Upper lobe of left lung (tissue), 4 donors: ENCODE measurements at regions not wholly inside any gene's neighbourhood (a gene's known extent, or its start where the extent isn't known, plus 50 kb on each side); places are given as distances from the start of the nearest gene placed in this dataset.

Experiments
- EP300 ChIP-seq, 4 donors: sonication (generic); formaldehyde crosslinking; IDR thresholded peaks; one replicate each; pipeline ENCODE4 v1.5.1; 2017; ENCODE audit warnings: antibody characterized with exemption in 4 of 4, control low read depth in 2 of 4
- POLR2A ChIP-seq, 4 donors: fragments of 450-650 bp; IDR thresholded peaks; one replicate each; pipeline ENCODE4 v1.5.1; 2016 to 2017; ENCODE audit warnings: antibody characterized with exemption in 4 of 4, mild to moderate bottlenecking in 2 of 4
- POLR2AphosphoS5 ChIP-seq, 2 donors: sonication (generic); formaldehyde crosslinking; IDR thresholded peaks; one replicate each; pipeline ENCODE4 v1.5.1; 2017; ENCODE audit warnings: antibody characterized with exemption in 2 of 2
- TF ChIP-seq, protein P1 (sequence below), 6 experiments: fragments of 450-650 bp in 4 of 6; fragments of 200-600 bp in 2 of 6; sonication (generic) in 2 of 6; IDR thresholded peaks; one replicate each; pipeline ENCODE4 v1.5.1; 2016 to 2019; ENCODE audit warnings: antibody characterized with exemption in 6 of 6

DNA sequence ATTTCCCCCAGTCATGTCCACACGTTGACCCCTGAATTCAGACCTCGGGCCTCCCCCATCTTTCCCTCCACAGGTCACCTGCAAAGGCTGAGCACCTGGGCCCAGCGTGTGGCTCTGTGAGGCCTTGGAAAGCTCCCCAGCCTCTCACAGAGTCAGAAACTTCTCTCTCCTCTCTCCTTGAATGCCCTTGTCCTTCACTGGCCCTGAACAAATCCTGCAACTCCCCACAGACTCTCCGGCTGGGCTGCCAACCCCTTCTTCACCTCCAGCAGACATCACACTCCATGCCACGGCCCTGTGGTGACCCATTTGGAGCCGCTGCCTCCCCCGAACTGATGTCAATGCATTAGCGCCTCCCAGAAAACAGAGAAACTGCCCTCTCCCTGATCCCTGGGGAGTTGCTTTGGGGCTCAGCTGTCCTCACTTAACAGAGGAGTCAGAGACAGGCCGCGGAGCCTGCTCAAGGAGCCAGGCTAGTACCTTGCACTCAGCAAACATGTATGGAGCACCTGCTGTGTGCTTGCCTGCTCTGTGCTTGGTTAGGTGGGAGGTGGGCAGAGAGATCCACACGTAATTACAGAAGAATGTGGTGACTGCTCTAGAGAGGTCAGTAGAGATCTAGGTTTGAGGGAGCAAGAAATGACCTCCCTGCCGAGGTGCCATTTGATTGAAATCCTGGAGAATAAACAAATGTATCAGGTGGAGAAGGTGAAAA, 99.2 kb upstream of the PWP1 start:
- TF ChIP-seq POLR2AphosphoS5 (IDR thresholded peaks at IDR 0.05) (no peak), POLR2A (IDR thresholded peaks at IDR 0.05) (no peak), EP300 (IDR thresholded peaks at IDR 0.05) (no peak)
- TF ChIP-seq, protein P1, sequence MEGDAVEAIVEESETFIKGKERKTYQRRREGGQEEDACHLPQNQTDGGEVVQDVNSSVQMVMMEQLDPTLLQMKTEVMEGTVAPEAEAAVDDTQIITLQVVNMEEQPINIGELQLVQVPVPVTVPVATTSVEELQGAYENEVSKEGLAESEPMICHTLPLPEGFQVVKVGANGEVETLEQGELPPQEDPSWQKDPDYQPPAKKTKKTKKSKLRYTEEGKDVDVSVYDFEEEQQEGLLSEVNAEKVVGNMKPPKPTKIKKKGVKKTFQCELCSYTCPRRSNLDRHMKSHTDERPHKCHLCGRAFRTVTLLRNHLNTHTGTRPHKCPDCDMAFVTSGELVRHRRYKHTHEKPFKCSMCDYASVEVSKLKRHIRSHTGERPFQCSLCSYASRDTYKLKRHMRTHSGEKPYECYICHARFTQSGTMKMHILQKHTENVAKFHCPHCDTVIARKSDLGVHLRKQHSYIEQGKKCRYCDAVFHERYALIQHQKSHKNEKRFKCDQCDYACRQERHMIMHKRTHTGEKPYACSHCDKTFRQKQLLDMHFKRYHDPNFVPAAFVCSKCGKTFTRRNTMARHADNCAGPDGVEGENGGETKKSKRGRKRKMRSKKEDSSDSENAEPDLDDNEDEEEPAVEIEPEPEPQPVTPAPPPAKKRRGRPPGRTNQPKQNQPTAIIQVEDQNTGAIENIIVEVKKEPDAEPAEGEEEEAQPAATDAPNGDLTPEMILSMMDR (IDR thresholded peaks at IDR 0.05), result no peak
